ENCODE measurements at regions not wholly inside any gene's neighbourhood (a gene's known extent, or its start where the extent isn't known, plus 50 kb on each side); places are given as distances from the start of the nearest gene placed in this dataset.

GRCh38 chr3:22326305-22326704, 575.3 kb upstream of the ZNF385D start:
- H3K79me2 ChIP-seq (ENCODE audit: insufficient read depth, low read length), result no peaks in the 10 kb centered on the region
- H3K27ac ChIP-seq (ENCODE audit: low read depth, low read length), result no peak overlapping the region
- no peaks in the 10 kb centered on the region for H3K9me3 ChIP-seq (ENCODE audit: insufficient read depth, low read length)
- H3K27me3 ChIP-seq (ENCODE audit: low read length), result no peaks in the 10 kb centered on the region
- H4K20me1 ChIP-seq (ENCODE audit: low read depth, low read length), result no peaks in the 10 kb centered on the region
- no peak overlapping the region for H3K4me2 ChIP-seq (ENCODE audit: low read depth, low read length, poor library complexity, severe bottlenecking)
- H2AFZ ChIP-seq (ENCODE audit: low read depth, low read length, severe bottlenecking), result no peak overlapping the region
- no peaks in the 10 kb centered on the region for H3K9me2 ChIP-seq (replicated peaks; ENCODE audit: insufficient read depth, low read length)
- H3F3A ChIP-seq (ENCODE audit: insufficient read depth), result no peaks in the 10 kb centered on the region
- H3K36me3 ChIP-seq (ENCODE audit: low read length), result no peaks in the 10 kb centered on the region
- H3K4me3 ChIP-seq (ENCODE audit: insufficient read depth, low read length, poor library complexity, severe bottlenecking), result no peak overlapping the region
- H3K9ac ChIP-seq (ENCODE audit: low read length), result no peak overlapping the region
- TF ChIP-seq EZH2phosphoT487 (conservative IDR thresholded peaks at IDR 0.05; ENCODE audit: low read length) (no peak), CTCF (IDR thresholded peaks at IDR 0.05; ENCODE audit: insufficient read depth, low read length, poor library complexity, severe bottlenecking) (no peak)

GRCh38 chr3:22334996-22335395, 584.0 kb upstream of the ZNF385D start:
- Histone ChIP-seq H3K4me2 (ENCODE audit: low read depth, low read length, poor library complexity, severe bottlenecking) (no peak overlapping the region), H2AFZ (ENCODE audit: low read depth, low read length, severe bottlenecking) (no peak overlapping the region), H3F3A (ENCODE audit: insufficient read depth) (no peaks in the 10 kb centered on the region), H3K27me3 (ENCODE audit: low read length) (no peaks in the 10 kb centered on the region), H3K9ac (ENCODE audit: low read length) (no peak overlapping the region), H4K20me1 (ENCODE audit: low read depth, low read length) (no peaks in the 10 kb centered on the region), H3K4me3 (ENCODE audit: insufficient read depth, low read length, poor library complexity, severe bottlenecking) (no peak overlapping the region), H3K9me3 (ENCODE audit: insufficient read depth, low read length) (no peaks in the 10 kb centered on the region), H3K79me2 (ENCODE audit: insufficient read depth, low read length) (no peaks in the 10 kb centered on the region), H3K9me2 (replicated peaks; ENCODE audit: insufficient read depth, low read length) (no peaks in the 10 kb centered on the region), H3K36me3 (ENCODE audit: low read length) (no peaks in the 10 kb centered on the region), H3K27ac (ENCODE audit: low read depth, low read length) (no peak overlapping the region)
- TF ChIP-seq EZH2phosphoT487 (conservative IDR thresholded peaks at IDR 0.05; ENCODE audit: low read length) (no peak), CTCF (IDR thresholded peaks at IDR 0.05; ENCODE audit: insufficient read depth, low read length, poor library complexity, severe bottlenecking) (no peak)

GRCh38 chr3:22349215-22349851, 598.3 kb upstream of the ZNF385D start:
- no peaks in the 10 kb centered on the region for H3F3A ChIP-seq (ENCODE audit: insufficient read depth)
- no peaks in the 10 kb centered on the region for H4K20me1 ChIP-seq (ENCODE audit: low read depth, low read length)
- no peaks in the 10 kb centered on the region for H3K9me3 ChIP-seq (ENCODE audit: insufficient read depth, low read length)
- H3K4me2 ChIP-seq (ENCODE audit: low read depth, low read length, poor library complexity, severe bottlenecking), result no peak overlapping the region
- no peak overlapping the region for H3K9ac ChIP-seq (ENCODE audit: low read length)
- H3K9me2 ChIP-seq (replicated peaks; ENCODE audit: insufficient read depth, low read length), result no peaks in the 10 kb centered on the region
- no peak overlapping the region for H3K4me3 ChIP-seq (ENCODE audit: insufficient read depth, low read length, poor library complexity, severe bottlenecking)
- TF ChIP-seq CTCF (IDR thresholded peaks at IDR 0.05; ENCODE audit: insufficient read depth, low read length, poor library complexity, severe bottlenecking) (no peak), EZH2phosphoT487 (conservative IDR thresholded peaks at IDR 0.05; ENCODE audit: low read length) (no peak)
- H3K27me3 ChIP-seq (ENCODE audit: low read length), result no peaks in the 10 kb centered on the region
- no peaks in the 10 kb centered on the region for H3K79me2 ChIP-seq (ENCODE audit: insufficient read depth, low read length)
- no peaks in the 10 kb centered on the region for H3K36me3 ChIP-seq (ENCODE audit: low read length)
- H2AFZ ChIP-seq (ENCODE audit: low read depth, low read length, severe bottlenecking), result no peak overlapping the region
- no peak overlapping the region for H3K27ac ChIP-seq (ENCODE audit: low read depth, low read length)
